WTC11 (cell line): ENCODE measurements at regions not wholly inside any gene's neighbourhood (a gene's known extent, or its start where the extent isn't known, plus 50 kb on each side); places are given as distances from the start of the nearest gene placed in this dataset.

Experiments
- ATAC-seq: fragments of 200-7000 bp; cut with Tn5 transposase; 2 replicates; pipeline ENCODE4 v1.10.0; 2021; ENCODE audit warnings: mild to moderate bottlenecking, moderate library complexity
- CTCF ChIA-PET: fragments of 300-600 bp; sonication (Branson Sonifier 250); formaldehyde crosslinking; loops from one replicate; lab custom pipeline; 2021; ENCODE audit warnings: antibody characterized with exemption; lab: Charles Lee
- POLR2A ChIA-PET: fragments of 350-600 bp; sonication (Branson Sonifier 250); formaldehyde crosslinking; loops from one replicate; lab custom pipeline; 2021; ENCODE audit warnings: antibody characterized with exemption; lab: Charles Lee
- DNase-seq: peaks from one replicate; pipeline ENCODE4 v3.0.0; 2021; ENCODE audit warnings: low spot score
- H3K27ac Mint-ChIP-seq: 2 replicates; pipeline ENCODE4 v1.8.0; 2021; ENCODE audit warnings: mixed read lengths
- H3K27me3 Mint-ChIP-seq: 2 replicates; pipeline ENCODE4 v1.8.0; 2021; ENCODE audit warnings: low read depth, mild to moderate bottlenecking, moderate library complexity, mixed read lengths
- H3K36me3 Mint-ChIP-seq: 2 replicates; pipeline ENCODE4 v1.8.0; 2021; ENCODE audit warnings: mixed read lengths
- H3K4me1 Mint-ChIP-seq: 2 replicates; pipeline ENCODE4 v1.8.0; 2022; ENCODE audit warnings: mixed read lengths
- H3K4me3 Mint-ChIP-seq: 2 replicates; pipeline ENCODE4 v1.8.0; 2021; ENCODE audit warnings: mild to moderate bottlenecking, moderate library complexity, mixed read lengths
- H3K9me3 Mint-ChIP-seq: 2 replicates; pipeline ENCODE4 v1.8.0; 2021; ENCODE audit warnings: mixed read lengths
- ARID4B ChIP-seq: sonication (generic); formaldehyde crosslinking; IDR thresholded peaks from 2 replicates; pipeline ENCODE4 v1.8.0; 2023; ENCODE audit warnings: missing genetic modification reagents, mild to moderate bottlenecking, borderline replicate concordance
- ATF3 ChIP-seq: sonication (generic); formaldehyde crosslinking; conservative IDR thresholded peaks from 2 replicates; pipeline ENCODE4 v1.8.1; 2022; ENCODE audit warnings: mild to moderate bottlenecking, missing genetic modification reagents
- EMX1 ChIP-seq: fragments of 250-450 bp; sonication (Bioruptor Pico); IDR thresholded peaks from 2 replicates; pipeline ENCODE4 v1.8.0; 2021; ENCODE audit warnings: mild to moderate bottlenecking
- FOXJ3 ChIP-seq: sonication (generic); formaldehyde crosslinking; IDR thresholded peaks from 2 replicates; pipeline ENCODE4 v1.9.0; 2021; ENCODE audit warnings: missing genetic modification reagents, mild to moderate bottlenecking, borderline replicate concordance
- GRHL2 ChIP-seq: fragments of 250-450 bp; sonication (Bioruptor Pico); IDR thresholded peaks from 2 replicates; pipeline ENCODE4 v1.8.0; 2022; ENCODE audit warnings: mild to moderate bottlenecking, moderate library complexity; ENCODE audit not compliant: insufficient replicate concordance, severe bottlenecking
- PRRX2 ChIP-seq: fragments of 250-450 bp; sonication (Bioruptor Pico); IDR thresholded peaks from 2 replicates; pipeline ENCODE4 v1.8.0; 2021; ENCODE audit warnings: mild to moderate bottlenecking
- RELA ChIP-seq: sonication (generic); formaldehyde crosslinking; IDR thresholded peaks from 2 replicates; pipeline ENCODE4 v1.8.1; 2022; ENCODE audit warnings: missing genetic modification reagents, mild to moderate bottlenecking, borderline replicate concordance
- SOX15 ChIP-seq: fragments of 250-450 bp; sonication (Bioruptor Pico); IDR thresholded peaks from 2 replicates; pipeline ENCODE4 v1.9.0; 2021; ENCODE audit warnings: mild to moderate bottlenecking
- STAT6 ChIP-seq: sonication (generic); formaldehyde crosslinking; conservative IDR thresholded peaks from 2 replicates; pipeline ENCODE4 v1.8.1; 2023; ENCODE audit warnings: mild to moderate bottlenecking, low read depth, missing genetic modification reagents, moderate library complexity
- TEAD1 ChIP-seq: sonication (generic); formaldehyde crosslinking; IDR thresholded peaks from 2 replicates; pipeline ENCODE4 v1.8.0; 2022; ENCODE audit warnings: mild to moderate bottlenecking, missing genetic modification reagents
- TP53 ChIP-seq: sonication (generic); formaldehyde crosslinking; IDR thresholded peaks from 2 replicates; pipeline ENCODE4 v1.8.1; 2023; ENCODE audit warnings: mild to moderate bottlenecking, missing genetic modification reagents
- USF2 ChIP-seq: sonication (generic); formaldehyde crosslinking; IDR thresholded peaks from 2 replicates; pipeline ENCODE4 v1.8.1; 2023; ENCODE audit warnings: mild to moderate bottlenecking, missing genetic modification reagents, moderate library complexity
- ZNF281 ChIP-seq: sonication (generic); formaldehyde crosslinking; IDR thresholded peaks from 2 replicates; pipeline ENCODE4 v1.8.0; 2023; ENCODE audit warnings: mild to moderate bottlenecking, missing genetic modification reagents
- ZNF396 ChIP-seq: fragments of 250-450 bp; sonication (Bioruptor Pico); IDR thresholded peaks from 2 replicates; pipeline ENCODE4 v1.8.0; 2021; ENCODE audit warnings: mild to moderate bottlenecking, moderate library complexity, borderline replicate concordance

- DNase-seq (no peak), ATAC-seq (no peak)
- POLR2A ChIA-PET: no interaction called here
- Mint-ChIP-seq H3K27me3 (no peaks in the 10 kb centered on the region), H3K4me3 (no peak overlapping the region), H3K4me1 (peaks cover 9% of the 10 kb centered on the region), H3K36me3 (no peaks in the 10 kb centered on the region), H3K9me3 (no peaks in the 10 kb centered on the region), H3K27ac (no peak overlapping the region)
- CTCF ChIA-PET: no interaction called here
- TF ChIP-seq ZNF396 (CRISPR knock-in tag): no peak
- TF ChIP-seq, all 79 proteins: peak for 0
Observed at GRCh38 chr4:156329779-156330178, 376.1 kb upstream of the CTSO start.

GRCh38 chr4:156328882-156329281 lies 375.2 kb upstream of the CTSO start:
- no peak for TF ChIP-seq TEAD1 (CRISPR knock-in tag)
- no peak for TF ChIP-seq ARID4B (CRISPR knock-in tag)
- no peak for TF ChIP-seq ZNF281 (CRISPR knock-in tag)
- Mint-ChIP-seq H3K4me1 (0 out of 2 replicates have a peak, but pooled peaks cover 2% of the 10 kb centered on the region), H3K4me3 (no peak overlapping the region), H3K27me3 (no peaks in the 10 kb centered on the region), H3K27ac (no peak overlapping the region), H3K9me3 (no peaks in the 10 kb centered on the region), H3K36me3 (no peaks in the 10 kb centered on the region)
- POLR2A ChIA-PET: no interaction called here
- ATAC-seq: no peak
- no peak for DNase-seq
- CTCF ChIA-PET: no interaction called here

- ChIA-PET POLR2A (no interaction called here), CTCF (no interaction called here)
- Mint-ChIP-seq H3K36me3 (no peaks in the 10 kb centered on the region), H3K27me3 (no peaks in the 10 kb centered on the region), H3K4me3 (no peak overlapping the region), H3K4me1 (peaks cover 11% of the 10 kb centered on the region), H3K27ac (no peak overlapping the region), H3K9me3 (no peaks in the 10 kb centered on the region)
- ATAC-seq (no peak), DNase-seq (no peak)
- TF ChIP-seq STAT6 (no peak), EMX1 (CRISPR knock-in tag) (no peak), USF2 (CRISPR knock-in tag) (no peak), TP53 (no peak), FOXJ3 (CRISPR knock-in tag) (no peak), ARID4B (CRISPR knock-in tag) (no peak), SOX15 (CRISPR knock-in tag) (no peak), ATF3 (no peak), GRHL2 (CRISPR knock-in tag) (no peak), RELA (CRISPR knock-in tag) (no peak), PRRX2 (CRISPR knock-in tag) (no peak)
Observed at GRCh38 chr4:156326246-156326645, 372.6 kb upstream of the CTSO start.
